Heart left ventricle (tissue), 16 donors: ENCODE measurements at regions not wholly inside any gene's neighbourhood (a gene's known extent, or its start where the extent isn't known, plus 50 kb on each side); places are given as distances from the start of the nearest gene placed in this dataset.
A peak's percentile ranks its signal among the peaks of the same experiment; 100 is the strongest.
"Not testable (repeated sequence)": the region's sequence is repeated elsewhere in the genome, so short reads cannot be mapped to it uniquely, and the experiment has no call there.

Experiments used
- ATAC-seq, 4 donors: fragments of 200-7000 bp; cut with Tn5 transposase; one replicate each; pipeline ENCODE4 v1.9.1; 2020 to 2022; ENCODE audit warnings: moderate library complexity in 4 of 4, mild to moderate bottlenecking in 3 of 4, moderate number of reproducible peaks in 1 of 4
- DNase-seq, 5 donors: peaks; one replicate each; pipeline ENCODE4 v3.0.0-alpha.2; 2020
- H3K27ac ChIP-seq, 12 donors: fragments of 200-600 bp; sonication (generic) in 4 of 12; one replicate each; pipeline versions ENCODE4 v1.5.0 to v1.8.0; 2016 to 2022; ENCODE audit warnings: mild to moderate bottlenecking in 2 of 12
- H3K27me3 ChIP-seq, 9 donors: fragments of 200-600 bp; sonication (generic) in 2 of 9; one replicate each; pipeline versions ENCODE4 v1.5.1 to v1.8.0; 2016 to 2022; ENCODE audit warnings: mild to moderate bottlenecking in 3 of 9
- H3K36me3 ChIP-seq, 9 donors: fragments of 200-600 bp; sonication (generic) in 2 of 9; one replicate each; pipeline versions ENCODE4 v1.5.0 to v1.8.0; 2018 to 2022; ENCODE audit warnings: mild to moderate bottlenecking in 2 of 9
- H3K4me1 ChIP-seq, 12 donors: fragments of 200-600 bp; sonication (generic) in 4 of 12; one replicate each; pipeline versions ENCODE4 v1.5.0 to v1.8.0; 2016 to 2022; ENCODE audit warnings: mild to moderate bottlenecking in 3 of 12
- H3K4me3 ChIP-seq, 12 donors: fragments of 200-600 bp; sonication (generic) in 4 of 12; one replicate each; pipeline versions ENCODE4 v1.5.0 to v1.8.0; 2017 to 2022; ENCODE audit warnings: mild to moderate bottlenecking in 9 of 12, moderate library complexity in 4 of 12
- H3K9me3 ChIP-seq, 12 donors: fragments of 200-600 bp; sonication (generic) in 4 of 12; one replicate each; pipeline versions ENCODE4 v1.5.0 to v1.8.0; 2016 to 2022; ENCODE audit warnings: mild to moderate bottlenecking in 1 of 12
- CTCF ChIP-seq, 12 donors: fragments of 200-600 bp; sonication (generic) in 4 of 12; IDR thresholded peaks; one replicate each; pipeline versions ENCODE4 v1.5.0 to v1.8.0; 2018 to 2022; ENCODE audit warnings: antibody characterized with exemption in 12 of 12, mild to moderate bottlenecking in 5 of 12
- POLR2A ChIP-seq, 2 donors: fragments of 450-650 bp; IDR thresholded peaks; one replicate each; pipeline ENCODE4 v1.6.1; 2017; ENCODE audit warnings: antibody characterized with exemption in 2 of 2, mild to moderate bottlenecking in 2 of 2, moderate library complexity in 2 of 2
- WGBS, 4 donors: extraction: QIAGEN DNeasy Blood & Tissue Kit in 2 of 4; methylation state at CpG; one replicate each; pipeline versions ENCODE4 v1.1.5 to v1.1.7; 2013 to 2018; 5-methylcytosine and 5-hydroxymethylcytosine counted together
- intact Hi-C, 10 donors: fragments of 100-400 bp; cut with DNase I; formaldehyde crosslinking; loops; one replicate each; pipeline versions ENCODE4 v1.11.1 to v1.14.2; 2022
- donor health status: ischemic (EF 13 %, LVEDD 7.1; RV severe dilation, severe dysfunction).
- donor health status: healthy with polysubstance abuse.
- donor health status: DM: no; HTN: yes; CAD: no.
- donor health status: DM: no; HTN: no; CAD: no.
- donor health status: ischemic (EF 25% LVEDD 6.9; RV normal size, moderate dysfunction).
- donor health status: ischemic (EF 25% LVEDD 5.7; RV mildly dilated, moderate dysfunction).
- donor health status: healthy.
- donor health status: DM: yes; HTN: yes; CAD: no.
- donor health status: ischemic (EF 35%, LVEDD 5.7; RV mildly dilated, moderate dysfunction).
- donor health status: nonischemic (EF 11% LVEDD 7.7; RV severe dilation, severe dysfunction).
- donor health status: DM: yes; HTN: yes; CAD: no.
- donor health status: PGD.
- donor health status: ischemic (EF 29% LVEDD 5.4; RV normal size, mild dysfunction).
- donor health status: nonischemic (EF 23%, LVEDD 6.1; RV moderate dilation, normal function).

GRCh38 chr18:73531601-73532000, 616.0 kb downstream of the FBXO15 start:
- no peak overlapping the region for H3K27ac ChIP-seq
- H3K27me3 ChIP-seq = no peaks in the 10 kb centered on the region
- DNase-seq = no peak
- H3K9me3 ChIP-seq = peaks cover 0 to 5% (median 0%) of the 10 kb centered on the region in 12 donors
- H3K4me1 ChIP-seq = no peaks in the 10 kb centered on the region
- no peak for TF ChIP-seq CTCF (IDR thresholded peaks at IDR 0.05)
- TF ChIP-seq POLR2A (IDR thresholded peaks at IDR 0.05) = no peak
- no peaks in the 10 kb centered on the region for H3K36me3 ChIP-seq
- WGBS, 4 donors = 93 to 98% (median 97%) methylated on average over 3 of the region's 3 CpGs
- ATAC-seq = no peak
- H3K4me3 ChIP-seq = no peak overlapping the region
- intact Hi-C loops = no loop called here

- no peak for ATAC-seq
- intact Hi-C loops = no loop called here
Measured at GRCh38 chr18:73528066-73528465, 619.6 kb downstream of the FBXO15 start.

GRCh38 chr18:73520229-73520628, 627.4 kb downstream of the FBXO15 start:
- TF ChIP-seq CTCF (IDR thresholded peaks at IDR 0.05) = peak in 1 of 12 donors; percentile 6
- TF ChIP-seq POLR2A (IDR thresholded peaks at IDR 0.05) = no peak
- WGBS, 4 donors = 71 to 86% (median 77%) methylated on average over 5 of the region's 5 CpGs
- intact Hi-C loops = no loop called here

More at GRCh38 chr18:73528066-73528465, 619.6 kb downstream of the FBXO15 start:
- no peaks in the 10 kb centered on the region for H3K36me3 ChIP-seq
- no peak for DNase-seq
- no peaks in the 10 kb centered on the region for H3K4me1 ChIP-seq
- H3K27ac ChIP-seq = no peak overlapping the region
- WGBS, 4 donors = 81 to 98% (median 91%) methylated on average over 7 of the region's 7 CpGs
- TF ChIP-seq POLR2A (IDR thresholded peaks at IDR 0.05) = no peak
- no peak for TF ChIP-seq CTCF (IDR thresholded peaks at IDR 0.05)
- no peak overlapping the region for H3K4me3 ChIP-seq
- H3K27me3 ChIP-seq = no peaks in the 10 kb centered on the region
- H3K9me3 ChIP-seq = peaks cover 0 to 5% (median 0%) of the 10 kb centered on the region in 12 donors

GRCh38 chr18:73516056-73516455, 631.6 kb downstream of the FBXO15 start:
- H3K4me1 ChIP-seq, H3K9me3 ChIP-seq, intact Hi-C loops, H3K36me3 ChIP-seq, DNase-seq, H3K27me3 ChIP-seq, H3K4me3 ChIP-seq, ATAC-seq, H3K27ac ChIP-seq: not testable (repeated sequence)
- WGBS, 4 donors = 92 to 96% (median 95%) methylated on average over 2 of the region's 2 CpGs

More at GRCh38 chr18:73520229-73520628, 627.4 kb downstream of the FBXO15 start:
- no peaks in the 10 kb centered on the region for H3K36me3 ChIP-seq
- H3K9me3 ChIP-seq = peaks cover 0 to 3% (median 0%) of the 10 kb centered on the region in 12 donors
- no peak overlapping the region for H3K27ac ChIP-seq
- H3K4me3 ChIP-seq = no peak overlapping the region
- no peaks in the 10 kb centered on the region for H3K4me1 ChIP-seq
- ATAC-seq (no peak), DNase-seq (no peak)
- H3K27me3 ChIP-seq = no peaks in the 10 kb centered on the region

- ATAC-seq = peak in 1 of 4 donors; percentile 31
- Histone ChIP-seq H3K27me3 (no peaks in the 10 kb centered on the region), H3K4me3 (no peak overlapping the region), H3K27ac (no peak overlapping the region), H3K9me3 (no peaks in the 10 kb centered on the region), H3K36me3 (no peaks in the 10 kb centered on the region), H3K4me1 (no peaks in the 10 kb centered on the region)
- DNase-seq = no peak
- TF ChIP-seq POLR2A (IDR thresholded peaks at IDR 0.05) (no peak), CTCF (IDR thresholded peaks at IDR 0.05) (no peak)
- 91 to 97% (median 91%) methylated on average over 1 of the region's 1 CpG; no CpG with 5 or more reads in 1 of the 4 donors for WGBS, 4 donors
- intact Hi-C loops = no loop called here
Measured at GRCh38 chr18:73514449-73514848, 633.2 kb downstream of the FBXO15 start.
